HFFc6 (cell line): ENCODE measurements at regions not wholly inside any gene's neighbourhood (a gene's known extent, or its start where the extent isn't known, plus 50 kb on each side); places are given as distances from the start of the nearest gene placed in this dataset.

ENCODE experiments used
- DNase-seq: peaks from one replicate; pipeline ENCODE4 v3.0.0-alpha.2; 2018
- H3K27ac Mint-ChIP-seq: 2 replicates; pipeline ENCODE4 v1.8.0; 2020; ENCODE audit warnings: mild to moderate bottlenecking, mixed read lengths
- H3K27me3 Mint-ChIP-seq: 2 replicates; pipeline ENCODE4 v1.8.0; 2021; ENCODE audit warnings: mild to moderate bottlenecking, moderate library complexity, mixed read lengths; ENCODE audit not compliant: insufficient read depth
- H3K36me3 Mint-ChIP-seq: 2 replicates; pipeline ENCODE4 v1.8.0; 2021; ENCODE audit warnings: low read depth, mixed read lengths
- H3K4me1 Mint-ChIP-seq: 2 replicates; pipeline ENCODE4 v1.8.0; 2020; ENCODE audit warnings: low read depth, mixed read lengths
- H3K4me3 Mint-ChIP-seq: 2 replicates; pipeline ENCODE4 v1.8.0; 2020; ENCODE audit warnings: mild to moderate bottlenecking, moderate library complexity, mixed read lengths
- H3K9me3 Mint-ChIP-seq: 2 replicates; pipeline ENCODE4 v1.8.0; 2020; ENCODE audit warnings: mild to moderate bottlenecking, mixed read lengths
- CTCF ChIP-seq: fragments of 200-600 bp; sonication (generic); IDR thresholded peaks from 2 replicates; pipeline ENCODE4 v1.5.0; 2021; ENCODE audit warnings: antibody characterized with exemption, mild to moderate bottlenecking

- DNase-seq = no peak
- Mint-ChIP-seq H3K4me3 (no peak overlapping the region), H3K27me3 (peaks cover 14% of the 10 kb centered on the region), H3K27ac (no peak overlapping the region), H3K4me1 (peaks cover 28% of the 10 kb centered on the region), H3K36me3 (no peaks in the 10 kb centered on the region), H3K9me3 (no peaks in the 10 kb centered on the region)
- no peak for TF ChIP-seq CTCF
These were observed 139.8 kb downstream of the NPR3 start for GRCh38 chr5:32850817-32851496.

- no peak for TF ChIP-seq CTCF
- Mint-ChIP-seq H3K36me3 (no peaks in the 10 kb centered on the region), H3K4me1 (peaks cover 28% of the 10 kb centered on the region), H3K27me3 (peaks cover 9% of the 10 kb centered on the region), H3K27ac (no peak overlapping the region), H3K9me3 (no peaks in the 10 kb centered on the region), H3K4me3 (no peak overlapping the region)
- DNase-seq = no peak
These were observed 140.5 kb downstream of the NPR3 start for GRCh38 chr5:32851559-32852173.

- H3K27ac Mint-ChIP-seq = no peak overlapping the region; the same call in 1 of the 2 replicates
- peak; percentile 10 for DNase-seq
These were observed 141.4 kb downstream of the NPR3 start for GRCh38 chr5:32852535-32852934.

GRCh38 chr5:32852976-32853375, 141.9 kb downstream of the NPR3 start:
- Mint-ChIP-seq H3K36me3 (peaks cover 8% of the 10 kb centered on the region), H3K27me3 (peaks cover 9% of the 10 kb centered on the region), H3K9me3 (peaks cover 8% of the 10 kb centered on the region), H3K4me1 (peaks cover 28% of the 10 kb centered on the region), H3K4me3 (no peak overlapping the region), H3K27ac (no peak overlapping the region)
- no peak for DNase-seq
- no peak for TF ChIP-seq CTCF

More at GRCh38 chr5:32852535-32852934, 141.4 kb downstream of the NPR3 start:
- H3K4me3 Mint-ChIP-seq = peak overlapping the region; percentile 6; the same call in 1 of the 2 replicates
- peak; percentile 63 for TF ChIP-seq CTCF
- H3K27me3 Mint-ChIP-seq = peaks cover 9% of the 10 kb centered on the region
- peaks cover 3% of the 10 kb centered on the region for H3K36me3 Mint-ChIP-seq
- H3K4me1 Mint-ChIP-seq = peaks cover 28% of the 10 kb centered on the region
- peaks cover 4% of the 10 kb centered on the region for H3K9me3 Mint-ChIP-seq

- Mint-ChIP-seq H3K4me1 (peaks cover 27% of the 10 kb centered on the region), H3K4me3 (no peak overlapping the region), H3K27me3 (peaks cover 2% of the 10 kb centered on the region; the same call in 1 of the 2 replicates), H3K9me3 (peaks cover 23% of the 10 kb centered on the region), H3K27ac (no peak overlapping the region), H3K36me3 (peaks cover 11% of the 10 kb centered on the region)
- DNase-seq = no peak
- no peak for TF ChIP-seq CTCF
These were observed 143.4 kb downstream of the NPR3 start for GRCh38 chr5:32854473-32854872.
